Panc1 (cell line): ENCODE measurements at regions not wholly inside any gene's neighbourhood (a gene's known extent, or its start where the extent isn't known, plus 50 kb on each side); places are given as distances from the start of the nearest gene placed in this dataset.
A peak's percentile ranks its signal among the peaks of the same experiment; 100 is the strongest.

Experiments
- ATAC-seq: fragments of 200-7000 bp; cut with Tn5 transposase; 2 replicates; pipeline ENCODE4 v1.9.1; 2020; ENCODE audit warnings: mild to moderate bottlenecking, moderate library complexity
- BruUV-seq: library from RNA; stranded (reverse); fragments of 400-500 nt; replicated peaks from 2 replicates; lab custom pipeline; 2021; lab: Mats Ljungman, UMichigan
- CTCF ChIA-PET: fragments of 300-600 bp; sonication (Branson Sonifier 250); formaldehyde crosslinking; loops from one replicate; lab custom pipeline; 2022; ENCODE audit warnings: antibody characterized with exemption; lab: Charles Lee
- POLR2A ChIA-PET: fragments of 300-600 bp; sonication (Branson Sonifier 250); formaldehyde crosslinking; loops from one replicate; lab custom pipeline; 2022; ENCODE audit warnings: antibody characterized with exemption; lab: Charles Lee
- DNase-seq: peaks from one replicate; pipeline ENCODE4 v3.0.0-alpha.2; 2010; ENCODE audit warnings: low read depth, low spot score
- H3K27ac ChIP-seq: 2 replicates; pipeline ENCODE4 v1.5.1; 2011; ENCODE audit warnings: mild to moderate bottlenecking, low read length, inconsistent platforms
- H3K27me3 ChIP-seq: fragments of 200-500 bp; sonication (Bioruptor generic); 2 replicates; pipeline ENCODE4 v1.6.0; 2014; ENCODE audit warnings: low read length, inconsistent platforms; ENCODE audit not compliant: control insufficient read depth, insufficient read depth
- H3K36me3 ChIP-seq: fragments of 200-500 bp; sonication (Bioruptor generic); 2 replicates; pipeline ENCODE4 v1.5.1; 2014; ENCODE audit warnings: inconsistent platforms, mild to moderate bottlenecking, low read length, moderate library complexity; ENCODE audit not compliant: control insufficient read depth, insufficient read depth
- H3K4me1 ChIP-seq: 2 replicates; pipeline ENCODE4 v1.5.1; 2011; ENCODE audit warnings: inconsistent platforms, mild to moderate bottlenecking, low read length, moderate library complexity; ENCODE audit not compliant: control insufficient read depth, insufficient read depth
- H3K4me3 ChIP-seq, 2 experiments: 2 replicates each; pipeline ENCODE4 v1.5.1; 2011 to 2012; ENCODE audit warnings: low read depth in 2 of 2, low read length in 2 of 2, mild to moderate bottlenecking in 2 of 2, inconsistent platforms in 1 of 2, moderate library complexity in 1 of 2
- H3K9me3 ChIP-seq: fragments of 200-500 bp; sonication (Bioruptor generic); 2 replicates; pipeline ENCODE4 v1.5.1; 2014; ENCODE audit warnings: low read depth, mild to moderate bottlenecking, inconsistent platforms, low read length, moderate library complexity; ENCODE audit not compliant: control insufficient read depth, insufficient read depth
- CTCF ChIP-seq: fragments of 450-650 bp; IDR thresholded peaks from 2 replicates; pipeline ENCODE4 v1.5.1; 2017; ENCODE audit warnings: mild to moderate bottlenecking
- POLR2AphosphoS5 ChIP-seq: IDR thresholded peaks from 2 replicates; pipeline ENCODE4 v1.6.1; 2012; ENCODE audit warnings: mild to moderate bottlenecking, low read depth, low read length, moderate library complexity
- REST ChIP-seq, 2 experiments: IDR thresholded peaks; 2 replicates each; pipeline ENCODE4 v1.6.1; 2011 to 2012; ENCODE audit warnings: low read depth in 2 of 2, control low read depth in 1 of 2, low read length in 1 of 2, mild to moderate bottlenecking in 1 of 2, moderate library complexity in 1 of 2; ENCODE audit not compliant: insufficient read depth in 1 of 2
- SIN3A ChIP-seq: IDR thresholded peaks from 2 replicates; pipeline ENCODE4 v1.6.1; 2012; ENCODE audit warnings: low read depth, mild to moderate bottlenecking, low read length, moderate library complexity, borderline replicate concordance; ENCODE audit not compliant: insufficient read depth
- TCF7L2 ChIP-seq: IDR thresholded peaks from 2 replicates; pipeline ENCODE4 v1.6.1; 2011; ENCODE audit warnings: mild to moderate bottlenecking, low read depth, low read length, inconsistent platforms
- in situ Hi-C: cut with HindIII; loops from 2 replicates; pipeline ENCODE4 v1.10.0; 2016; ENCODE audit warnings: low sequenced_read_pairs, low pct_unique_long_range_greater_than_20kb
- intact Hi-C: fragments of 100-400 bp; cut with micrococcal nuclease; formaldehyde crosslinking; loops from one replicate; pipeline ENCODE4 v1.10.0; 2022; ENCODE audit not compliant: unreplicated experiment

- no peaks in the 10 kb centered on the region for H3K36me3 ChIP-seq
- no peaks in the 10 kb centered on the region for H3K9me3 ChIP-seq
- H3K4me3 ChIP-seq = no peak overlapping the region
- intact Hi-C loops = no loop called here
- CTCF ChIA-PET = no interaction called here
- TF ChIP-seq REST (IDR thresholded peaks at IDR 0.05; ENCODE audit: insufficient read depth in 1 of 2, low read depth in 2 of 2, low read length in 1 of 2) = no peak
- TF ChIP-seq SIN3A = no peak
- TF ChIP-seq TCF7L2 = no peak
- TF ChIP-seq POLR2AphosphoS5 = no peak
- TF ChIP-seq CTCF = no peak
- peak overlapping the region; percentile 77 for H3K27ac ChIP-seq
- ATAC-seq = peak; percentile 56
- no peaks in the 10 kb centered on the region for H3K27me3 ChIP-seq
- H3K4me1 ChIP-seq = peaks cover 18% of the 10 kb centered on the region
- POLR2A ChIA-PET = interaction anchor here (0.7 kb wide), 1 partner anchor 42 kb away, joined by 3 read pairs; no protein-coding TSS in a partner anchor
- in situ Hi-C loops = loop anchor here (10.0 kb wide), 1 partner anchor 141 kb away; no protein-coding TSS in a partner anchor
- no peak for DNase-seq
- no TSS peak for BruUV-seq
These were observed 50.7 kb upstream of the EDARADD start for GRCh38 chr1:236343246-236343870.

GRCh38 chr1:236342403-236343245, 51.5 kb upstream of the EDARADD start:
- CTCF ChIA-PET = interaction anchor here (0.7 kb wide), 1 partner anchor 166 kb away, joined by 7 read pairs; no protein-coding TSS in a partner anchor
- Histone ChIP-seq H3K27me3 (no peaks in the 10 kb centered on the region), H3K36me3 (no peaks in the 10 kb centered on the region), H3K4me3 (no peak overlapping the region), H3K4me1 (peaks cover 18% of the 10 kb centered on the region), H3K27ac (peak overlapping the region; percentile 77), H3K9me3 (no peaks in the 10 kb centered on the region)
- TF ChIP-seq REST (IDR thresholded peaks at IDR 0.05; ENCODE audit: insufficient read depth in 1 of 2, low read depth in 2 of 2, low read length in 1 of 2) (no peak), TCF7L2 (peak; percentile 81)
- intact Hi-C loops (no loop called here), in situ Hi-C loops (loop anchor here (10.0 kb wide), 1 partner anchor 142 kb away; no protein-coding TSS in a partner anchor)
- ATAC-seq = peak; percentile 72
- POLR2A ChIA-PET = interaction anchor here (0.7 kb wide), 2 partner anchors 43 to 1384 kb away, joined by 3 to 5 read pairs; no protein-coding TSS in a partner anchor
- no TSS peak for BruUV-seq
- no peak for DNase-seq
